ENCODE measurements at regions not wholly inside any gene's neighbourhood (a gene's known extent, or its start where the extent isn't known, plus 50 kb on each side); places are given as distances from the start of the nearest gene placed in this dataset.

DNA sequence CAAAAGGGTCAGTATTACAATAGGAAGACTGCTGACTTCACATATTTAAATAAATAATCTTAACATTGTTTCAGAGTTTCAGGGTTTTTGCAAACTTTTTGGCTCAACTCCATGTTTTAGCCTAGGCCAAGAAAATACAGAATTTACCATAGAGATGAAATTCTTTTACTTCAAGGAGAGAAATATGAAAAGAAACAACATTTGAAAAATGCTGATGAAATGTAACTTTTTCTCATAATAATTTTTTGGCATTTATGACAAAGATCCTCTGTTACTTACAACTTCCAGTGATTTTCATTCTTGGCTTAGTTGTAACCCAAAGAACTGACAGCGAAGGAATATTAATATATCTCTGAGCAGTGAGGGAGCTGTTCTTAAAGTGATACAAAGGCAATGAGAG lies 316.1 kb upstream of the EMCN start:
- TF ChIP-seq POLR2A (IDR thresholded peaks at IDR 0.05) (no peak), CTCF (IDR thresholded peaks at IDR 0.05) (no peak)

Measured in breast epithelium (tissue), 3 donors.